ENCODE measurements at regions not wholly inside any gene's neighbourhood (a gene's known extent, or its start where the extent isn't known, plus 50 kb on each side); places are given as distances from the start of the nearest gene placed in this dataset.
"Not testable (repeated sequence)": the region's sequence is repeated elsewhere in the genome, so short reads cannot be mapped to it uniquely, and the experiment has no call there.

- H3K27me3 ChIP-seq (ENCODE audit: insufficient read depth, low read depth, severe bottlenecking): no peaks in the 10 kb centered on the region
- no peaks in the 10 kb centered on the region for H3K9me3 ChIP-seq (ENCODE audit: severe bottlenecking)
- DNase-seq: no peak
- H3K27ac ChIP-seq: no peak overlapping the region
- no peaks in the 10 kb centered on the region for H3K36me3 ChIP-seq
- TF ChIP-seq CTCF (IDR thresholded peaks at IDR 0.05; ENCODE audit: low read depth, low read length): no peak
- H3K4me3 ChIP-seq (ENCODE audit: low read depth, low read length): no peak overlapping the region
Measured at GRCh38 chr21:17391811-17392340, 121.0 kb upstream of the CXADR start.

- H3K27ac ChIP-seq: no peak overlapping the region
- no peak for TF ChIP-seq CTCF (IDR thresholded peaks at IDR 0.05; ENCODE audit: low read depth, low read length)
- no peak for DNase-seq
- no peaks in the 10 kb centered on the region for H3K9me3 ChIP-seq (ENCODE audit: severe bottlenecking)
- H3K4me3 ChIP-seq (ENCODE audit: low read depth, low read length): no peak overlapping the region
- no peaks in the 10 kb centered on the region for H3K36me3 ChIP-seq
- no peaks in the 10 kb centered on the region for H3K27me3 ChIP-seq (ENCODE audit: insufficient read depth, low read depth, severe bottlenecking)
Measured at GRCh38 chr21:17393413-17393812, 119.4 kb upstream of the CXADR start.

GRCh38 chr21:17396948-17397347 lies 115.9 kb upstream of the CXADR start:
- Histone ChIP-seq H3K4me3 (ENCODE audit: low read depth, low read length) (no peak overlapping the region), H3K36me3 (no peaks in the 10 kb centered on the region), H3K27ac (no peak overlapping the region), H3K9me3 (ENCODE audit: severe bottlenecking) (no peaks in the 10 kb centered on the region), H3K27me3 (ENCODE audit: insufficient read depth, low read depth, severe bottlenecking) (no peaks in the 10 kb centered on the region)
- no peak for DNase-seq
- TF ChIP-seq CTCF (IDR thresholded peaks at IDR 0.05; ENCODE audit: low read depth, low read length): no peak

GRCh38 chr21:17397703-17398102 lies 115.1 kb upstream of the CXADR start:
- H3K4me3 ChIP-seq (ENCODE audit: low read depth, low read length): no peak overlapping the region
- no peaks in the 10 kb centered on the region for H3K9me3 ChIP-seq (ENCODE audit: severe bottlenecking)
- H3K27ac ChIP-seq: no peak overlapping the region
- DNase-seq: no peak
- no peak for TF ChIP-seq CTCF (IDR thresholded peaks at IDR 0.05; ENCODE audit: low read depth, low read length)
- no peaks in the 10 kb centered on the region for H3K36me3 ChIP-seq
- H3K27me3 ChIP-seq (ENCODE audit: insufficient read depth, low read depth, severe bottlenecking): no peaks in the 10 kb centered on the region

GRCh38 chr21:17398954-17399353 lies 113.9 kb upstream of the CXADR start:
- not testable (repeated sequence) for H3K9me3 ChIP-seq (ENCODE audit: severe bottlenecking); H3K36me3 ChIP-seq; H3K4me3 ChIP-seq (ENCODE audit: low read depth, low read length); H3K27ac ChIP-seq; DNase-seq; H3K27me3 ChIP-seq (ENCODE audit: insufficient read depth, low read depth, severe bottlenecking)

- H3K36me3 ChIP-seq: no peaks in the 10 kb centered on the region
- no peak for TF ChIP-seq CTCF (IDR thresholded peaks at IDR 0.05; ENCODE audit: low read depth, low read length)
- no peaks in the 10 kb centered on the region for H3K27me3 ChIP-seq (ENCODE audit: insufficient read depth, low read depth, severe bottlenecking)
- DNase-seq: no peak
- H3K4me3 ChIP-seq (ENCODE audit: low read depth, low read length): no peak overlapping the region
- H3K27ac ChIP-seq: no peak overlapping the region
- H3K9me3 ChIP-seq (ENCODE audit: severe bottlenecking): no peaks in the 10 kb centered on the region
Measured at GRCh38 chr21:17402937-17403336, 109.9 kb upstream of the CXADR start.
